Upper lobe of left lung (tissue), 4 donors: ENCODE measurements at regions not wholly inside any gene's neighbourhood (a gene's known extent, or its start where the extent isn't known, plus 50 kb on each side); places are given as distances from the start of the nearest gene placed in this dataset.

Experiments
- POLR2A ChIP-seq, 4 donors: fragments of 450-650 bp; IDR thresholded peaks; one replicate each; pipeline ENCODE4 v1.5.1; 2016 to 2017; ENCODE audit warnings: antibody characterized with exemption in 4 of 4, mild to moderate bottlenecking in 2 of 4
- TF ChIP-seq, protein P1 (sequence below), 6 experiments: fragments of 450-650 bp in 4 of 6; fragments of 200-600 bp in 2 of 6; sonication (generic) in 2 of 6; IDR thresholded peaks; one replicate each; pipeline ENCODE4 v1.5.1; 2016 to 2019; ENCODE audit warnings: antibody characterized with exemption in 6 of 6

DNA sequence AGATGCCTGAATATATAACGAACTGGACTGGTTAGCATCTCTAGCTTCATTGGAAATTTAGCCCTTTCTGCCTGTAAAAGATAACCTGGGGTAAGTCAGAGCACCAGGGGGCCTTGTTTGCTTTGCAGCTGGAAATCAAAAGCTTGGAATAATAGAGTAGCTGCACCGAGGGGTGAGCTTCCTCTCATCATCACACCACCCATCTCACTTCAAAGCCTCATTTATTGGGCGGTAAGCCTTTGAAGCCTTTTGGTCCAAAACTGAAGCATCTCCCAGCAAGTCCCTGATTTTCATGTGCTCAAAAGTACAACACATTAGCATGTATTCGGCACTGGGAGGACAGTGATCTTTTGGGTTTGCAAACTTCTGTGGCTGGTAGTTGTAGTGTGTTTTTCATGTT lies 405.1 kb downstream of the FOXO1 start:
- TF ChIP-seq, protein P1, sequence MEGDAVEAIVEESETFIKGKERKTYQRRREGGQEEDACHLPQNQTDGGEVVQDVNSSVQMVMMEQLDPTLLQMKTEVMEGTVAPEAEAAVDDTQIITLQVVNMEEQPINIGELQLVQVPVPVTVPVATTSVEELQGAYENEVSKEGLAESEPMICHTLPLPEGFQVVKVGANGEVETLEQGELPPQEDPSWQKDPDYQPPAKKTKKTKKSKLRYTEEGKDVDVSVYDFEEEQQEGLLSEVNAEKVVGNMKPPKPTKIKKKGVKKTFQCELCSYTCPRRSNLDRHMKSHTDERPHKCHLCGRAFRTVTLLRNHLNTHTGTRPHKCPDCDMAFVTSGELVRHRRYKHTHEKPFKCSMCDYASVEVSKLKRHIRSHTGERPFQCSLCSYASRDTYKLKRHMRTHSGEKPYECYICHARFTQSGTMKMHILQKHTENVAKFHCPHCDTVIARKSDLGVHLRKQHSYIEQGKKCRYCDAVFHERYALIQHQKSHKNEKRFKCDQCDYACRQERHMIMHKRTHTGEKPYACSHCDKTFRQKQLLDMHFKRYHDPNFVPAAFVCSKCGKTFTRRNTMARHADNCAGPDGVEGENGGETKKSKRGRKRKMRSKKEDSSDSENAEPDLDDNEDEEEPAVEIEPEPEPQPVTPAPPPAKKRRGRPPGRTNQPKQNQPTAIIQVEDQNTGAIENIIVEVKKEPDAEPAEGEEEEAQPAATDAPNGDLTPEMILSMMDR (IDR thresholded peaks at IDR 0.05), result no peak
- TF ChIP-seq POLR2A (IDR thresholded peaks at IDR 0.05), result no peak
